GM12892 (cell line): ENCODE measurements at regions not wholly inside any gene's neighbourhood (a gene's known extent, or its start where the extent isn't known, plus 50 kb on each side); places are given as distances from the start of the nearest gene placed in this dataset.

ENCODE experiments used
- POLR2A ChIP-seq: IDR thresholded peaks from 2 replicates; pipeline ENCODE4 v1.6.1; 2011; ENCODE audit warnings: low read depth, low read length, control low read depth
- POLR2AphosphoS5 ChIP-seq: IDR thresholded peaks from 2 replicates; pipeline ENCODE4 v1.6.1; 2011; ENCODE audit warnings: low read depth, low read length, control low read depth

- TF ChIP-seq POLR2AphosphoS5 (no peak), POLR2A (no peak)
Observed at GRCh38 chr18:41769265-41769664, 185.8 kb upstream of the PIK3C3 start.
